ENCODE measurements at regions not wholly inside any gene's neighbourhood (a gene's known extent, or its start where the extent isn't known, plus 50 kb on each side); places are given as distances from the start of the nearest gene placed in this dataset.

DNA sequence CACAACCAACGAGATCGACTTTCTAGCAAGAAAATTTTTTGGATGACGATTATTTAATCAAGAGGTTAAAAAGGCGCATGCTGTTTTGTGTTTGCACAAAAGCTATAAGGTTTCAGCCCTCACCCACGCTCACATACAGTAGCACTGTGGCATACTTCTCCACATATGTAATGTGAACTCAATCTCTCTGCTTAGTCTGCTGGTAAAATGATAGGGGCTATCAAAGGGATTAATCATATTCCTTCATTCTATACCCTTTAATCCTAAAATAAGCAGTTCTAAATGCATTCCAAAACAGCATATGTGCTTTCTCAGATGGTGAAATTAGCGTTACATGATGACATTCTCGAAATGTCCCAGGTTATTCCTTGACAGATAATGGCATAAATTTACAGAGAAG, 196.9 kb upstream of the PRICKLE2 start:
- Mint-ChIP-seq H3K4me3 (no peak overlapping the region), H3K36me3 (no peaks in the 10 kb centered on the region), H3K27me3 (peaks cover 1 to 5% of the 10 kb centered on the region in 2 donors), H3K4me1 (no peaks in the 10 kb centered on the region), H3K27ac (no peak overlapping the region), H3K9me3 (no peaks in the 10 kb centered on the region)
- Histone ChIP-seq H3K27ac (ENCODE audit: low read depth, low read length) (no peak overlapping the region), H3K36me3 (ENCODE audit: insufficient read depth, low read length) (no peaks in the 10 kb centered on the region), H3K9me3 (ENCODE audit: control insufficient read depth in 1 of 2, low read length in 2 of 2) (no peaks in the 10 kb centered on the region), H3K27me3 (ENCODE audit: insufficient read depth, low read length) (no peaks in the 10 kb centered on the region), H3K4me1 (ENCODE audit: insufficient read depth, low read length) (no peaks in the 10 kb centered on the region), H3K4me3 (ENCODE audit: low read length in 2 of 2) (no peak overlapping the region)
- ChIA-PET POLR2A (ENCODE audit: partially characterized antibody) (no interaction called here), CTCF (ENCODE audit: partially characterized antibody) (no interaction called here)
- DNase-seq = no peak
- intact Hi-C loops (cut with micrococcal nuclease) = no loop called here

DNA sequence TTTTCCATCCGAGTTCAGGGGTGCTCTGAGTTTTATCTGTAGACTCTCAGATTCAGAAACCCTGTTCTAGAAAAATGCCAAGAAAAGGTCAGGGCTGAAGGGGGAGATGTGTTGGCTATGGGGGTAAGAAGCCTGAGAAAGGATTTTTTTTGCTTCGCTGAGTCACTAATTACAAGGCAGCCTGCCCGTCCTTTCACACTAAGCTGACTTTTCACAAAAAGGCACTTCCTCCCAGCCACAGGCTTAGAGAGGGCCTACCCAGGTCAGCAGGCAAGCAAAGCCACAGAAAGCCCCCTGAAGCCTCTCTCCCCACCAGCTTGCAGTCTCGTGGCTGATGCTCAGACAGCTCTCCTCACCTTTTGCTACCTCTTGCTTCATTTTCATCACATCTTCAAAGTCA, 192.6 kb upstream of the PRICKLE2 start:
- Histone ChIP-seq H3K4me3 (ENCODE audit: low read length in 2 of 2) (no peak overlapping the region), H3K9me3 (ENCODE audit: control insufficient read depth in 1 of 2, low read length in 2 of 2) (no peaks in the 10 kb centered on the region), H3K27me3 (ENCODE audit: insufficient read depth, low read length) (no peaks in the 10 kb centered on the region), H3K36me3 (ENCODE audit: insufficient read depth, low read length) (no peaks in the 10 kb centered on the region), H3K27ac (ENCODE audit: low read depth, low read length) (no peak overlapping the region), H3K4me1 (ENCODE audit: insufficient read depth, low read length) (no peaks in the 10 kb centered on the region)
- no peak for DNase-seq
- no peaks in the 10 kb centered on the region for H3K36me3 Mint-ChIP-seq
- ChIA-PET POLR2A (ENCODE audit: partially characterized antibody) (no interaction called here), CTCF (ENCODE audit: partially characterized antibody) (no interaction called here)
- no peak overlapping the region for H3K4me3 Mint-ChIP-seq
- H3K9me3 Mint-ChIP-seq = no peaks in the 10 kb centered on the region
- H3K27ac Mint-ChIP-seq = no peak overlapping the region
- no peaks in the 10 kb centered on the region for H3K4me1 Mint-ChIP-seq
- peaks cover 0 to 6% of the 10 kb centered on the region in 2 donors for H3K27me3 Mint-ChIP-seq
- intact Hi-C loops (cut with micrococcal nuclease) = no loop called here

GRCh38 chr3:64414043-64414442, 188.8 kb upstream of the PRICKLE2 start:
- no peak overlapping the region for H3K4me3 ChIP-seq (ENCODE audit: low read length in 2 of 2)
- H3K27ac Mint-ChIP-seq = no peak overlapping the region
- no peak overlapping the region for H3K4me3 Mint-ChIP-seq
- no peaks in the 10 kb centered on the region for H3K36me3 ChIP-seq (ENCODE audit: insufficient read depth, low read length)
- H3K4me1 ChIP-seq (ENCODE audit: insufficient read depth, low read length) = no peaks in the 10 kb centered on the region
- peaks cover 3 to 6% of the 10 kb centered on the region in 2 donors for H3K27me3 Mint-ChIP-seq
- H3K27ac ChIP-seq (ENCODE audit: low read depth, low read length) = no peak overlapping the region
- H3K9me3 ChIP-seq (ENCODE audit: control insufficient read depth in 1 of 2, low read length in 2 of 2) = no peaks in the 10 kb centered on the region
- CTCF ChIA-PET (ENCODE audit: partially characterized antibody) = no interaction called here
- intact Hi-C loops (cut with micrococcal nuclease) = no loop called here
- H3K9me3 Mint-ChIP-seq = no peaks in the 10 kb centered on the region
- no peak for DNase-seq
- no peaks in the 10 kb centered on the region for H3K36me3 Mint-ChIP-seq
- POLR2A ChIA-PET (ENCODE audit: partially characterized antibody) = no interaction called here
- H3K27me3 ChIP-seq (ENCODE audit: insufficient read depth, low read length) = no peaks in the 10 kb centered on the region
- H3K4me1 Mint-ChIP-seq = no peaks in the 10 kb centered on the region

- Mint-ChIP-seq H3K27me3 (peaks cover 3 to 7% of the 10 kb centered on the region in 2 donors), H3K4me3 (no peak overlapping the region), H3K27ac (no peak overlapping the region), H3K4me1 (no peaks in the 10 kb centered on the region), H3K36me3 (no peaks in the 10 kb centered on the region), H3K9me3 (no peaks in the 10 kb centered on the region)
- Histone ChIP-seq H3K36me3 (ENCODE audit: insufficient read depth, low read length) (no peaks in the 10 kb centered on the region), H3K4me3 (ENCODE audit: low read length in 2 of 2) (no peak overlapping the region), H3K9me3 (ENCODE audit: control insufficient read depth in 1 of 2, low read length in 2 of 2) (no peaks in the 10 kb centered on the region), H3K27me3 (ENCODE audit: insufficient read depth, low read length) (no peaks in the 10 kb centered on the region), H3K4me1 (ENCODE audit: insufficient read depth, low read length) (no peaks in the 10 kb centered on the region), H3K27ac (ENCODE audit: low read depth, low read length) (no peak overlapping the region)
- DNase-seq = no peak
- intact Hi-C loops (cut with micrococcal nuclease) = no loop called here
- POLR2A ChIA-PET (ENCODE audit: partially characterized antibody) = no interaction called here
- CTCF ChIA-PET (ENCODE audit: partially characterized antibody) = no interaction called here
These were observed 185.8 kb upstream of the PRICKLE2 start for GRCh38 chr3:64411101-64411500.

GRCh38 chr3:64410226-64410625, 185.0 kb upstream of the PRICKLE2 start:
- Histone ChIP-seq H3K4me1 (ENCODE audit: insufficient read depth, low read length) (no peaks in the 10 kb centered on the region), H3K27me3 (ENCODE audit: insufficient read depth, low read length) (no peaks in the 10 kb centered on the region), H3K36me3 (ENCODE audit: insufficient read depth, low read length) (no peaks in the 10 kb centered on the region), H3K4me3 (ENCODE audit: low read length in 2 of 2) (no peak overlapping the region), H3K9me3 (ENCODE audit: control insufficient read depth in 1 of 2, low read length in 2 of 2) (no peaks in the 10 kb centered on the region), H3K27ac (ENCODE audit: low read depth, low read length) (no peak overlapping the region)
- Mint-ChIP-seq H3K4me3 (no peak overlapping the region), H3K4me1 (no peaks in the 10 kb centered on the region), H3K27me3 (peaks cover 6 to 7% of the 10 kb centered on the region in 2 donors), H3K9me3 (no peaks in the 10 kb centered on the region), H3K27ac (no peak overlapping the region), H3K36me3 (no peaks in the 10 kb centered on the region)
- DNase-seq = no peak
- intact Hi-C loops (cut with micrococcal nuclease) = no loop called here
- ChIA-PET POLR2A (ENCODE audit: partially characterized antibody) (no interaction called here), CTCF (ENCODE audit: partially characterized antibody) (no interaction called here)

GRCh38 chr3:64408770-64409169, 183.5 kb upstream of the PRICKLE2 start:
- Mint-ChIP-seq H3K4me3 (no peak overlapping the region), H3K27me3 (peaks cover 4 to 7% of the 10 kb centered on the region in 2 donors), H3K27ac (no peak overlapping the region), H3K36me3 (no peaks in the 10 kb centered on the region), H3K9me3 (no peaks in the 10 kb centered on the region), H3K4me1 (no peaks in the 10 kb centered on the region)
- Histone ChIP-seq H3K27me3 (ENCODE audit: insufficient read depth, low read length) (no peaks in the 10 kb centered on the region), H3K36me3 (ENCODE audit: insufficient read depth, low read length) (no peaks in the 10 kb centered on the region), H3K4me1 (ENCODE audit: insufficient read depth, low read length) (no peaks in the 10 kb centered on the region), H3K9me3 (ENCODE audit: control insufficient read depth in 1 of 2, low read length in 2 of 2) (no peaks in the 10 kb centered on the region), H3K4me3 (ENCODE audit: low read length in 2 of 2) (no peak overlapping the region), H3K27ac (ENCODE audit: low read depth, low read length) (no peak overlapping the region)
- POLR2A ChIA-PET (ENCODE audit: partially characterized antibody) = no interaction called here
- no peak for DNase-seq
- CTCF ChIA-PET (ENCODE audit: partially characterized antibody) = no interaction called here
- intact Hi-C loops (cut with micrococcal nuclease) = no loop called here

DNA sequence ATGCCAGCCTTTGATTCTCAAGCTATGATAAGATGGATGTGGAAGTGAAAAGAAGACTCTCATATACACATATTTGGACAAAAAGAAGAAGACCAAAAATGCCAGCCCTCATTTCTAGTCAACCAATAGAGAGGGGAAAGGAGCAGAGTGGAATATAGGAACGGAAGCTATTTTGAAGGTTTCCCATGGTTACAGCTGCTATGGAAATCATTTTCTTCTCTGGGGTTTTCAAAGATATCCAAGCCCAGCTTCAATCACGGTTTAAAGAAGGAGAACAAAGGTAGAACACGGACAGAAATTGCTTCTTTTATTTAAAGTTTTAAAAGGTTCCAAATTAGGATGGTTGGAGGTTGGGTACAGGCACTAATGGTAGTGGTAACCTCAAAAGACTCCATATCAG, 181.0 kb upstream of the PRICKLE2 start:
- H3K27ac ChIP-seq (ENCODE audit: low read depth, low read length) = no peak overlapping the region
- no peaks in the 10 kb centered on the region for H3K4me1 Mint-ChIP-seq
- peaks cover 3 to 5% of the 10 kb centered on the region in 2 donors for H3K27me3 Mint-ChIP-seq
- no peaks in the 10 kb centered on the region for H3K9me3 ChIP-seq (ENCODE audit: control insufficient read depth in 1 of 2, low read length in 2 of 2)
- H3K4me1 ChIP-seq (ENCODE audit: insufficient read depth, low read length) = no peaks in the 10 kb centered on the region
- no peak for DNase-seq
- no peaks in the 10 kb centered on the region for H3K27me3 ChIP-seq (ENCODE audit: insufficient read depth, low read length)
- H3K4me3 Mint-ChIP-seq = no peak overlapping the region
- intact Hi-C loops (cut with micrococcal nuclease) = no loop called here
- no peaks in the 10 kb centered on the region for H3K9me3 Mint-ChIP-seq
- H3K36me3 Mint-ChIP-seq = no peaks in the 10 kb centered on the region
- CTCF ChIA-PET (ENCODE audit: partially characterized antibody) = no interaction called here
- POLR2A ChIA-PET (ENCODE audit: partially characterized antibody) = interaction anchor here (0.6 kb wide), 1 partner anchor 199 kb away, joined by 4 read pairs; no protein-coding TSS in a partner anchor
- no peak overlapping the region for H3K27ac Mint-ChIP-seq
- H3K36me3 ChIP-seq (ENCODE audit: insufficient read depth, low read length) = no peaks in the 10 kb centered on the region
- H3K4me3 ChIP-seq (ENCODE audit: low read length in 2 of 2) = no peak overlapping the region

DNA sequence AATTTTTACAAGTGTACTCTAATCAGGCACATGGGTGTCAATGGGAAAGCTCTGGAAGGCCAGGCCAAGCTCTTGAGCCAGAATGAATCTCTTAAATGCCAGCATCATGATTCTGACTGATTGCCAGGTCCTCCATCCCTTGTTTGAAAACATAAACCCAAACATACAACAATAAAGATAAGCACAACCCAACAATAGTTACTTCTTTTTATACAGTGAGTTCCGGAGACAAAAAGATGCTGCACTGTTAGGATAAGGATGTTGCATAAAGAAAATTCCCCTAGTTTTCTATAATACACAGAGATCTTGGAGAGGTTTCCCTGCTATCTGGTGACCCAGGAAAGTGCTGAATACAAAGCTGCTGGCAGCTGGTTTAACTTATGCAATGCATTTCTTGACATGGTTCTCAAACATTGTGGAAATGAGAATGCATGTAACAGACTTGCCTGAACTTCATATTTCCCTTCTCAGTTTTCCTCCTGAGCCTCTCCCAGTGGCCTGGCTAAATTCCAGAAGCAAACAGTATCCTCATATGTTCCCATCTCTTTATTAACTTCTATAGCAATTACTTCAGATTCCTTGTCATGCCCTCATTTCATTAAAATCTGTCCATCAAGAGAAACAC, 180.1 kb upstream of the PRICKLE2 start:
- POLR2A ChIA-PET (ENCODE audit: partially characterized antibody) = no interaction called here
- Mint-ChIP-seq H3K27ac (no peak overlapping the region), H3K4me3 (no peak overlapping the region), H3K27me3 (peaks cover 3 to 5% of the 10 kb centered on the region in 2 donors), H3K9me3 (no peaks in the 10 kb centered on the region), H3K4me1 (no peaks in the 10 kb centered on the region), H3K36me3 (no peaks in the 10 kb centered on the region)
- CTCF ChIA-PET (ENCODE audit: partially characterized antibody) = interaction anchor here (0.6 kb wide), 1 partner anchor 102 kb away, joined by 3 read pairs; no protein-coding TSS in a partner anchor
- H3K9me3 ChIP-seq (ENCODE audit: control insufficient read depth in 1 of 2, low read length in 2 of 2) = no peaks in the 10 kb centered on the region
- no peaks in the 10 kb centered on the region for H3K4me1 ChIP-seq (ENCODE audit: insufficient read depth, low read length)
- H3K4me3 ChIP-seq (ENCODE audit: low read length in 2 of 2) = no peak overlapping the region
- no peaks in the 10 kb centered on the region for H3K27me3 ChIP-seq (ENCODE audit: insufficient read depth, low read length)
- intact Hi-C loops (cut with micrococcal nuclease) = no loop called here
- DNase-seq = no peak
- H3K27ac ChIP-seq (ENCODE audit: low read depth, low read length) = no peak overlapping the region
- H3K36me3 ChIP-seq (ENCODE audit: insufficient read depth, low read length) = no peaks in the 10 kb centered on the region
